H1 (cell line): ENCODE measurements at regions not wholly inside any gene's neighbourhood (a gene's known extent, or its start where the extent isn't known, plus 50 kb on each side); places are given as distances from the start of the nearest gene placed in this dataset.

Experiments used
- CTCF ChIA-PET: fragments of 300-600 bp; sonication (Branson Sonifier 250); formaldehyde crosslinking; loops from one replicate; lab custom pipeline; 2021; ENCODE audit not compliant: partially characterized antibody; lab: Charles Lee
- POLR2A ChIA-PET: fragments of 300-600 bp; sonication (Branson Sonifier 250); formaldehyde crosslinking; loops from one replicate; lab custom pipeline; 2021; ENCODE audit warnings: inconsistent platforms; ENCODE audit not compliant: partially characterized antibody; lab: Charles Lee
- DNase-seq, 2 experiments: peaks; one replicate each; pipeline versions ENCODE4 v3.0.0 to v3.0.0-alpha.2; 2010 to 2022; ENCODE audit warnings: low spot score in 2 of 2, low read depth in 1 of 2, mixed read lengths in 1 of 2
- FAIRE-seq: peaks from 2 replicates; lab custom pipeline; 2011; peaks lifted over from hg19 to GRCh38; lab: Jason Lieb, UNC
- H2AFZ ChIP-seq: 2 replicates; pipeline ENCODE4 v1.8.1; 2012; ENCODE audit warnings: low read length, inconsistent platforms
- H2AK5ac ChIP-seq: 2 replicates; pipeline ENCODE4 v1.6.1; 2013; ENCODE audit warnings: low read depth, low read length
- H2BK120ac ChIP-seq: replicated peaks from 2 replicates; pipeline ENCODE3; 2013; ENCODE audit warnings: low read depth, low read length, inconsistent platforms
- H2BK12ac ChIP-seq: 2 replicates; pipeline ENCODE4 v1.6.1; 2013; ENCODE audit warnings: low read depth, low read length
- H2BK15ac ChIP-seq: 2 replicates; pipeline ENCODE4 v1.6.1; 2013; ENCODE audit warnings: low read length
- H2BK20ac ChIP-seq: 2 replicates; pipeline ENCODE4 v1.6.1; 2013; ENCODE audit warnings: low read length
- H2BK5ac ChIP-seq: 2 replicates; pipeline ENCODE4 v1.6.1; 2013; ENCODE audit warnings: low read depth, low read length
- H3K14ac ChIP-seq: 2 replicates; pipeline ENCODE4 v1.6.1; 2013; ENCODE audit warnings: inconsistent platforms; ENCODE audit not compliant: insufficient read length
- H3K18ac ChIP-seq: 2 replicates; pipeline ENCODE4 v1.6.1; 2013; ENCODE audit warnings: low read length; ENCODE audit errors: extremely low read depth
- H3K23ac ChIP-seq: 2 replicates; pipeline ENCODE4 v1.6.1; 2013; ENCODE audit warnings: inconsistent platforms; ENCODE audit not compliant: insufficient read length
- H3K23me2 ChIP-seq: 2 replicates; pipeline ENCODE4 v1.6.1; 2013; ENCODE audit warnings: low read depth, low read length
- H3K27ac ChIP-seq: 2 replicates; pipeline ENCODE4 v1.6.1; 2011; ENCODE audit warnings: low read depth, low read length, inconsistent platforms
- H3K27me3 ChIP-seq, 4 experiments: replicated peaks in 1 of 4; 1 replicate in 1 of 4; 2 replicates in 3 of 4; pipeline versions ENCODE4 v1.6.1 to v1.8.1; 2011 to 2013; ENCODE audit warnings: low read length in 3 of 4, mild to moderate bottlenecking in 3 of 4, inconsistent platforms in 2 of 4, mixed read lengths in 2 of 4, moderate library complexity in 1 of 4; ENCODE audit not compliant: control insufficient read depth in 3 of 4, insufficient read depth in 3 of 4; ENCODE audit errors: extremely low read depth in 1 of 4
- H3K36me3 ChIP-seq, 4 experiments: 2 replicates each; pipeline versions ENCODE4 v1.6.1 to v1.8.1; 2011 to 2013; ENCODE audit warnings: mild to moderate bottlenecking in 4 of 4, low read length in 3 of 4, moderate library complexity in 2 of 4, control low read depth in 1 of 4, inconsistent platforms in 1 of 4; ENCODE audit not compliant: insufficient read depth in 4 of 4, control insufficient read depth in 2 of 4
- H3K4ac ChIP-seq: replicated peaks from 2 replicates; pipeline ENCODE3; 2013; ENCODE audit warnings: low read length, low read depth, mixed read lengths, inconsistent platforms; ENCODE audit not compliant: insufficient read length
- H3K4me1 ChIP-seq, 4 experiments: replicated peaks in 1 of 4; 1 replicate in 1 of 4; 2 replicates in 3 of 4; pipeline versions ENCODE4 v1.6.1 to v1.8.1; 2011 to 2013; ENCODE audit warnings: low read length in 3 of 4, inconsistent platforms in 2 of 4, mixed read lengths in 1 of 4; ENCODE audit not compliant: insufficient read depth in 4 of 4, control insufficient read depth in 3 of 4
- H3K4me2 ChIP-seq, 2 experiments: 2 replicates each; pipeline versions ENCODE4 v1.6.1 to v1.8.1; 2011 to 2013; ENCODE audit warnings: low read depth in 2 of 2, low read length in 2 of 2, control low read depth in 1 of 2, inconsistent platforms in 1 of 2, mild to moderate bottlenecking in 1 of 2; ENCODE audit not compliant: insufficient read depth in 1 of 2
- H3K4me3 ChIP-seq, 4 experiments: fragments of 200-600, 300-600 bp in 1 of 4; sonication (generic), shearing (Covaris generic), sonication (Bioruptor Twin) in 1 of 4; 2 replicates each; pipeline versions ENCODE4 v1.5.1 to v1.8.1; 2011 to 2016; ENCODE audit warnings: low read length in 4 of 4, low read depth in 3 of 4, control low read depth in 2 of 4, inconsistent platforms in 2 of 4, mild to moderate bottlenecking in 2 of 4, mixed read lengths in 1 of 4, moderate library complexity in 1 of 4; ENCODE audit not compliant: insufficient read depth in 2 of 4; ENCODE audit errors: extremely low read depth in 1 of 4
- H3K56ac ChIP-seq: replicated peaks from 2 replicates; pipeline ENCODE3; 2013; ENCODE audit warnings: low read depth, mild to moderate bottlenecking, mixed read lengths, low read length, inconsistent platforms; ENCODE audit not compliant: insufficient read length
- H3K79me1 ChIP-seq: 2 replicates; pipeline ENCODE4 v1.6.1; 2013; ENCODE audit warnings: low read depth, low read length, control low read depth
- H3K79me2 ChIP-seq, 2 experiments: 2 replicates each; pipeline versions ENCODE4 v1.6.1 to v1.8.1; 2012 to 2013; ENCODE audit warnings: low read length in 2 of 2, mild to moderate bottlenecking in 2 of 2, inconsistent platforms in 1 of 2; ENCODE audit not compliant: insufficient read depth in 2 of 2, control insufficient read depth in 1 of 2
- H3K9ac ChIP-seq, 4 experiments: replicated peaks in 1 of 4; 1 replicate in 1 of 4; 2 replicates in 3 of 4; pipeline versions ENCODE4 v1.6.1 to v1.8.1; 2011 to 2013; ENCODE audit warnings: low read depth in 3 of 4, low read length in 3 of 4, control low read depth in 2 of 4, mild to moderate bottlenecking in 2 of 4, moderate library complexity in 2 of 4, inconsistent platforms in 1 of 4; ENCODE audit errors: extremely low read depth in 1 of 4
- H3K9me3 ChIP-seq, 2 experiments: 2 replicates each; pipeline versions ENCODE4 v1.6.1 to v1.8.1; 2012 to 2013; ENCODE audit warnings: mild to moderate bottlenecking in 2 of 2, moderate library complexity in 2 of 2, control low read depth in 1 of 2, inconsistent platforms in 1 of 2, low read depth in 1 of 2, low read length in 1 of 2, mixed read lengths in 1 of 2; ENCODE audit not compliant: insufficient read depth in 2 of 2
- H4K20me1 ChIP-seq, 2 experiments: replicated peaks in 1 of 2; 2 replicates each; pipeline versions ENCODE3 to v1.8.1; 2011 to 2013; ENCODE audit warnings: inconsistent platforms in 2 of 2, low read length in 2 of 2, mild to moderate bottlenecking in 1 of 2; ENCODE audit not compliant: insufficient read depth in 2 of 2, control insufficient read depth in 1 of 2
- H4K5ac ChIP-seq: 2 replicates; pipeline ENCODE4 v1.6.1; 2013; ENCODE audit warnings: low read length, low read depth, mixed read lengths, inconsistent platforms; ENCODE audit not compliant: insufficient read length
- H4K8ac ChIP-seq: 2 replicates; pipeline ENCODE4 v1.8.0; 2013; ENCODE audit warnings: mild to moderate bottlenecking, moderate library complexity, low read length, inconsistent platforms; ENCODE audit not compliant: insufficient read depth; ENCODE audit errors: extremely low read depth
- H4K91ac ChIP-seq: replicated peaks from 2 replicates; pipeline ENCODE3; 2013; ENCODE audit warnings: low read length, mixed read lengths, inconsistent platforms; ENCODE audit not compliant: insufficient read length
- PHF8 ChIP-seq: fragments of 200-600 bp; sonication (generic); conservative IDR thresholded peaks from 2 replicates; pipeline ENCODE4 v1.7.1; 2012; ENCODE audit warnings: low read depth, mild to moderate bottlenecking, inconsistent platforms, low read length, moderate library complexity
- POLR2A ChIP-seq, 2 experiments: IDR thresholded peaks; 1 replicate in 1 of 2; 2 replicates in 1 of 2; pipeline ENCODE4 v1.6.1; 2011; ENCODE audit warnings: low read depth in 2 of 2, low read length in 2 of 2, mild to moderate bottlenecking in 2 of 2; ENCODE audit errors: control extremely low read depth in 1 of 2
- RAD21 ChIP-seq, 2 experiments: IDR thresholded peaks in 1 of 2; conservative IDR thresholded peaks in 1 of 2; 2 replicates each; pipeline ENCODE4 v1.6.1; 2011; ENCODE audit warnings: low read depth in 2 of 2, low read length in 2 of 2, improper control_type of control experiment in 1 of 2, inconsistent platforms in 1 of 2, mild to moderate bottlenecking in 1 of 2, moderate library complexity in 1 of 2
- SIRT6 ChIP-seq: IDR thresholded peaks from one replicate; pipeline ENCODE4 v1.7.1; 2012; ENCODE audit warnings: low read length, inconsistent platforms
- SP1 ChIP-seq: IDR thresholded peaks from 2 replicates; pipeline ENCODE4 v1.6.1; 2011; ENCODE audit warnings: low read depth, low read length
- TAF7 ChIP-seq: optimal IDR thresholded peaks from 2 replicates; pipeline ENCODE3; 2011; ENCODE audit warnings: low read depth, mild to moderate bottlenecking, inconsistent platforms, low read length, moderate library complexity, borderline replicate concordance
- TBP ChIP-seq: IDR thresholded peaks from 2 replicates; pipeline ENCODE4 v1.6.1; 2011; ENCODE audit warnings: low read depth, low read length, improper control_type of control experiment
- TCF12 ChIP-seq: IDR thresholded peaks from 2 replicates; pipeline ENCODE4 v1.6.1; 2011; ENCODE audit warnings: low read depth, mild to moderate bottlenecking, low read length
- WGBS, 2 experiments: shearing (Covaris generic) in 1 of 2; methylation state at CpG; one replicate each; pipeline versions ENCODE4 v1.1.6 to v1.1.7; 2013 to 2015; ENCODE audit warnings: low lambda C conversion rate in 2 of 2, mixed read lengths in 2 of 2, inconsistent platforms in 1 of 2, low coverage in 1 of 2, missing lambda C conversion rate in 1 of 2; ENCODE audit not compliant: insufficient replicate concordance in 2 of 2, insufficient coverage in 1 of 2, insufficient read length in 1 of 2; ENCODE audit errors: extremely low coverage in 1 of 2, missing lambda C conversion rate in 1 of 2; 5-methylcytosine and 5-hydroxymethylcytosine counted together
- TF ChIP-seq, protein P1 (sequence below): IDR thresholded peaks from 2 replicates; pipeline ENCODE4 v1.6.1; 2011; ENCODE audit warnings: low read length, improper control_type of control experiment
- TF ChIP-seq, protein P2 (sequence below), 3 experiments: IDR thresholded peaks; 1 replicate in 2 of 3; 2 replicates in 1 of 3; pipeline versions ENCODE4 v1.5.1 to v1.6.1; 2011; ENCODE audit warnings: low read length in 3 of 3, mild to moderate bottlenecking in 3 of 3, inconsistent platforms in 2 of 3, low read depth in 1 of 3, moderate library complexity in 1 of 3; ENCODE audit not compliant: insufficient read depth in 1 of 3; ENCODE audit errors: control extremely low read depth in 1 of 3

DNA sequence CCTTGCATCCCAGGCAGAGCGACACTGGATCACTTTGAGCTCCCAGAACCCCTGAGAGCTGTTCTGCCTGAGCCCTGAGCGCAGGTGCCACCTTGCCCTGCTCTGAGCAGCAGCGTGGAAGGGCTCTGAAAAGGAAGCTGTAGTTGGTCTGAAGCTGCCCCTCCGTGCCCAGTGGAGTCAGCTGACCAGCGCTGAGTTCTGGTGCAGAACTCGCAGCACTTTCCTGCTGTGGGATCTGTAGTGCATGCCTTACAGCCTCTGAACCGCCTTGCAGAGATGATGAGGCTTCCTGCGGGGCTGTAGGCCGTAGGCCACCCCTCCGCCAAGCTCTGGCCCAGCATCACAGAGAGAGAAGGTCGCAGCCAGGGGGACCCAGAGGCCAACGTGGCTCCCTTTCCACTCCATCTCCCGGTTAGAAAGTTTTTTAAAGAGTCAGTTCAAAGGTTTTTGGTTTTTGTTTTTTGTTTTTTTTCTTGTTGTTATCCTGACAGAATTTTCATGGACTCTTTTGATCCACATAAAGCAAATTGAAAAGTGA, 158.3 kb upstream of the CST7 start:
- CTCF ChIA-PET = interaction anchor here (0.7 to 3.2 kb wide), 12 partner anchors 9 to 902 kb away, joined by 3 to 16 read pairs (median 4); no protein-coding TSS in a partner anchor
- no peak overlapping the region for H3K14ac ChIP-seq
- no peak for FAIRE-seq
- TF ChIP-seq RAD21 (IDR thresholded peaks at IDR 0.05 in 1 of 2, conservative IDR thresholded peaks at IDR 0.05 in 1 of 2; ENCODE audit: low read depth in 2 of 2, low read length in 2 of 2) (peak; percentile 21 to 49; a peak in 3 of 4 replicates), SP1 (no peak), PHF8 (no peak), TBP (no peak), TCF12 (no peak), POLR2A (IDR thresholded peaks at IDR 0.05; ENCODE audit: control extremely low read depth in 1 of 2, low read depth in 2 of 2, low read length in 2 of 2) (no peak), SIRT6 (no peak), TAF7 (no peak)
- TF ChIP-seq, protein P1, sequence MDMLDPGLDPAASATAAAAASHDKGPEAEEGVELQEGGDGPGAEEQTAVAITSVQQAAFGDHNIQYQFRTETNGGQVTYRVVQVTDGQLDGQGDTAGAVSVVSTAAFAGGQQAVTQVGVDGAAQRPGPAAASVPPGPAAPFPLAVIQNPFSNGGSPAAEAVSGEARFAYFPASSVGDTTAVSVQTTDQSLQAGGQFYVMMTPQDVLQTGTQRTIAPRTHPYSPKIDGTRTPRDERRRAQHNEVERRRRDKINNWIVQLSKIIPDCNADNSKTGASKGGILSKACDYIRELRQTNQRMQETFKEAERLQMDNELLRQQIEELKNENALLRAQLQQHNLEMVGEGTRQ = no peak
- TF ChIP-seq, protein P2, sequence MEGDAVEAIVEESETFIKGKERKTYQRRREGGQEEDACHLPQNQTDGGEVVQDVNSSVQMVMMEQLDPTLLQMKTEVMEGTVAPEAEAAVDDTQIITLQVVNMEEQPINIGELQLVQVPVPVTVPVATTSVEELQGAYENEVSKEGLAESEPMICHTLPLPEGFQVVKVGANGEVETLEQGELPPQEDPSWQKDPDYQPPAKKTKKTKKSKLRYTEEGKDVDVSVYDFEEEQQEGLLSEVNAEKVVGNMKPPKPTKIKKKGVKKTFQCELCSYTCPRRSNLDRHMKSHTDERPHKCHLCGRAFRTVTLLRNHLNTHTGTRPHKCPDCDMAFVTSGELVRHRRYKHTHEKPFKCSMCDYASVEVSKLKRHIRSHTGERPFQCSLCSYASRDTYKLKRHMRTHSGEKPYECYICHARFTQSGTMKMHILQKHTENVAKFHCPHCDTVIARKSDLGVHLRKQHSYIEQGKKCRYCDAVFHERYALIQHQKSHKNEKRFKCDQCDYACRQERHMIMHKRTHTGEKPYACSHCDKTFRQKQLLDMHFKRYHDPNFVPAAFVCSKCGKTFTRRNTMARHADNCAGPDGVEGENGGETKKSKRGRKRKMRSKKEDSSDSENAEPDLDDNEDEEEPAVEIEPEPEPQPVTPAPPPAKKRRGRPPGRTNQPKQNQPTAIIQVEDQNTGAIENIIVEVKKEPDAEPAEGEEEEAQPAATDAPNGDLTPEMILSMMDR (IDR thresholded peaks at IDR 0.05; ENCODE audit: control extremely low read depth in 1 of 3, insufficient read depth in 1 of 3, low read depth in 1 of 3, low read length in 3 of 3) = peak in 2 of 3 experiments; percentile 18 to 35; a peak in 2 of 4 replicates

More for the DNA sequence above, 158.3 kb upstream of the CST7 start:
- Histone ChIP-seq H3K4me3 (no peak overlapping the region), H4K5ac (no peak overlapping the region), H2BK20ac (no peak overlapping the region), H2AFZ (peak overlapping the region; percentile 26; the same call in 1 of the 2 replicates), H3K79me1 (no peaks in the 10 kb centered on the region), H3K27ac (no peak overlapping the region), H3K18ac (no peak overlapping the region), H3K9ac (no peak overlapping the region), H3K23me2 (0 out of 2 replicates have a peak, but pooled peaks cover 1% of the 10 kb centered on the region), H3K36me3 (no peaks in the 10 kb centered on the region), H3K23ac (no peak overlapping the region), H3K79me2 (no peaks in the 10 kb centered on the region), H3K27me3 (no peaks in the 10 kb centered on the region), H4K8ac (no peak overlapping the region), H3K56ac (no peak overlapping the region), H2BK12ac (no peak overlapping the region; the same call in 1 of the 2 replicates), H4K20me1 (no peaks in the 10 kb centered on the region), H3K9me3 (no peaks in the 10 kb centered on the region), H3K4ac (no peak overlapping the region), H2BK5ac (no peak overlapping the region), H3K4me1 (peaks cover 0 to 9% (median 5%) of the 10 kb centered on the region in 4 experiments; a peak in 3 of 7 replicates), H2AK5ac (no peak overlapping the region), H4K91ac (no peak overlapping the region), H2BK15ac (no peak overlapping the region), H2BK120ac (no peak overlapping the region), H3K4me2 (no peak overlapping the region)
- no peak for DNase-seq
- WGBS, 2 experiments = 84% methylated on average over 12 of the region's 13 CpGs; no CpG with 5 or more reads in 1 of the 2 experiments
- POLR2A ChIA-PET = no interaction called here
